H9 (cell line): ENCODE measurements at regions not wholly inside any gene's neighbourhood (a gene's known extent, or its start where the extent isn't known, plus 50 kb on each side); places are given as distances from the start of the nearest gene placed in this dataset.

Experiments
- DNase-seq: peaks from one replicate; pipeline ENCODE4 v3.0.0-alpha.2; 2017
- H2AFZ ChIP-seq: one replicate; pipeline ENCODE4 v1.6.1; 2013; ENCODE audit warnings: mild to moderate bottlenecking, low read length, control low read depth, moderate library complexity
- H2AK5ac ChIP-seq: 2 replicates; pipeline ENCODE4 v1.6.1; 2013; ENCODE audit warnings: low read length, control low read depth, mixed read lengths; ENCODE audit not compliant: insufficient read length
- H2BK120ac ChIP-seq: one replicate; pipeline ENCODE4 v1.6.1; 2013; ENCODE audit warnings: low read depth, mild to moderate bottlenecking, low read length, control low read depth, inconsistent platforms; ENCODE audit not compliant: poor library complexity, severe bottlenecking
- H2BK12ac ChIP-seq: 2 replicates; pipeline ENCODE4 v1.6.1; 2013; ENCODE audit warnings: low read length, control low read depth, mixed read lengths, low read depth; ENCODE audit not compliant: insufficient read length
- H2BK15ac ChIP-seq: 2 replicates; pipeline ENCODE4 v1.6.1; 2013; ENCODE audit warnings: low read depth, low read length, control low read depth
- H2BK20ac ChIP-seq: one replicate; pipeline ENCODE4 v1.6.1; 2013; ENCODE audit warnings: low read depth, mild to moderate bottlenecking, low read length, control low read depth, inconsistent platforms; ENCODE audit not compliant: poor library complexity, severe bottlenecking
- H2BK5ac ChIP-seq: 2 replicates; pipeline ENCODE4 v1.6.1; 2013; ENCODE audit warnings: low read length, control low read depth, mixed read lengths; ENCODE audit not compliant: insufficient read length
- H3K14ac ChIP-seq: 2 replicates; pipeline ENCODE4 v1.6.1; 2013; ENCODE audit warnings: low read length, control low read depth; ENCODE audit not compliant: insufficient read depth
- H3K18ac ChIP-seq: 2 replicates; pipeline ENCODE4 v1.6.1; 2013; ENCODE audit warnings: low read depth, mild to moderate bottlenecking, mixed read lengths, low read length, control low read depth; ENCODE audit not compliant: insufficient read length
- H3K23ac ChIP-seq: 2 replicates; pipeline ENCODE4 v1.6.1; 2013; ENCODE audit warnings: low read length, control low read depth, mixed read lengths, low read depth; ENCODE audit not compliant: insufficient read length
- H3K23me2 ChIP-seq: 2 replicates; pipeline ENCODE4 v1.6.1; 2013; ENCODE audit warnings: low read depth, mild to moderate bottlenecking, mixed read lengths, low read length, control low read depth; ENCODE audit not compliant: insufficient read length, poor library complexity, severe bottlenecking
- H3K27ac ChIP-seq: 2 replicates; pipeline ENCODE4 v1.5.1; 2013; ENCODE audit warnings: low read length, control low read depth, mixed read lengths, low read depth; ENCODE audit not compliant: insufficient read length
- H3K27me3 ChIP-seq: 2 replicates; pipeline ENCODE4 v1.6.1; 2013; ENCODE audit warnings: low read length, control low read depth, inconsistent platforms; ENCODE audit not compliant: insufficient read depth
- H3K4ac ChIP-seq: 2 replicates; pipeline ENCODE4 v1.6.1; 2013; ENCODE audit warnings: low read depth, mild to moderate bottlenecking, control low read depth, inconsistent platforms, low read length, moderate library complexity
- H3K4me1 ChIP-seq: 2 replicates; pipeline ENCODE4 v1.6.1; 2013; ENCODE audit warnings: low read length, control low read depth, inconsistent platforms; ENCODE audit not compliant: insufficient read depth
- H3K4me2 ChIP-seq: 2 replicates; pipeline ENCODE4 v1.6.1; 2013; ENCODE audit warnings: low read length, control low read depth, mixed read lengths; ENCODE audit not compliant: insufficient read length, insufficient read depth
- H3K56ac ChIP-seq: 2 replicates; pipeline ENCODE4 v1.6.1; 2013; ENCODE audit warnings: low read depth, mild to moderate bottlenecking, mixed read lengths, low read length, control low read depth; ENCODE audit not compliant: insufficient read length
- H3K79me1 ChIP-seq: 2 replicates; pipeline ENCODE4 v1.6.1; 2013; ENCODE audit warnings: low read depth, mild to moderate bottlenecking, moderate library complexity, low read length, control low read depth, inconsistent platforms; ENCODE audit not compliant: insufficient read depth, poor library complexity, severe bottlenecking
- H3K79me2 ChIP-seq: 2 replicates; pipeline ENCODE4 v1.6.1; 2013; ENCODE audit warnings: low read length, control low read depth, inconsistent platforms; ENCODE audit not compliant: insufficient read depth
- H3K9ac ChIP-seq: 2 replicates; pipeline ENCODE4 v1.6.1; 2013; ENCODE audit warnings: low read length, control low read depth, mixed read lengths; ENCODE audit not compliant: insufficient read length; ENCODE audit errors: extremely low read depth
- H3K9me3 ChIP-seq: one replicate; pipeline ENCODE4 v1.6.1; 2013; ENCODE audit warnings: low read depth, low read length, inconsistent platforms; ENCODE audit not compliant: control insufficient read depth
- H3T11ph ChIP-seq: one replicate; pipeline ENCODE4 v1.6.1; 2013; ENCODE audit warnings: mild to moderate bottlenecking, low read length, control low read depth, inconsistent platforms
- H4K20me1 ChIP-seq: one replicate; pipeline ENCODE4 v1.6.1; 2013; ENCODE audit not compliant: control insufficient read depth, insufficient read length, insufficient read depth
- H4K5ac ChIP-seq: 2 replicates; pipeline ENCODE4 v1.6.1; 2013; ENCODE audit warnings: low read depth, mild to moderate bottlenecking, mixed read lengths, low read length, control low read depth; ENCODE audit not compliant: insufficient read length
- H4K8ac ChIP-seq: replicated peaks from 2 replicates; pipeline ENCODE4 v1.6.1; 2013; ENCODE audit warnings: low read length, control low read depth, mixed read lengths, low read depth; ENCODE audit not compliant: insufficient read length
- H4K91ac ChIP-seq: 2 replicates; pipeline ENCODE4 v1.6.1; 2013; ENCODE audit warnings: low read depth, mild to moderate bottlenecking, moderate library complexity, mixed read lengths, low read length, control low read depth; ENCODE audit not compliant: insufficient read length
- H3K27ac Mint-ChIP-seq, 3 experiments: 2 replicates in 2 of 3; 3 replicates in 1 of 3; pipeline ENCODE4 v1.8.0; 2020 to 2021; ENCODE audit warnings: mixed read lengths in 3 of 3, mild to moderate bottlenecking in 1 of 3, moderate library complexity in 1 of 3
- H3K27me3 Mint-ChIP-seq: 2 replicates; pipeline ENCODE4 v1.8.0; 2021; ENCODE audit warnings: low read depth, mild to moderate bottlenecking, moderate library complexity, mixed read lengths
- H3K36me3 Mint-ChIP-seq, 3 experiments: 2 replicates in 2 of 3; 3 replicates in 1 of 3; pipeline ENCODE4 v1.8.0; 2020 to 2021; ENCODE audit warnings: low read depth in 3 of 3, mixed read lengths in 3 of 3; ENCODE audit not compliant: insufficient read depth in 1 of 3
- H3K4me1 Mint-ChIP-seq, 2 experiments: 2 replicates each; pipeline ENCODE4 v1.8.0; 2020; ENCODE audit warnings: mixed read lengths in 2 of 2
- H3K4me3 Mint-ChIP-seq, 2 experiments: 2 replicates in 1 of 2; 3 replicates in 1 of 2; pipeline ENCODE4 v1.8.0; 2020 to 2021; ENCODE audit warnings: mild to moderate bottlenecking in 2 of 2, mixed read lengths in 2 of 2, moderate library complexity in 1 of 2
- H3K9me3 Mint-ChIP-seq, 2 experiments: 2 replicates in 1 of 2; 3 replicates in 1 of 2; pipeline ENCODE4 v1.8.0; 2020; ENCODE audit warnings: mild to moderate bottlenecking in 2 of 2, mixed read lengths in 2 of 2, moderate library complexity in 1 of 2
- CTCF ChIP-seq: fragments of 200-600 bp; sonication (generic); conservative IDR thresholded peaks from 3 replicates; pipeline ENCODE4 v1.8.0; 2021; ENCODE audit warnings: antibody characterized with exemption, mild to moderate bottlenecking
- WGBS: extraction: QIAGEN DNeasy Blood & Tissue Kit; methylation state at CpG from one replicate; pipeline ENCODE4 v1.1.7; 2013; ENCODE audit warnings: missing lambda C conversion rate, low lambda C conversion rate, mixed read lengths; ENCODE audit not compliant: insufficient read length; ENCODE audit errors: extremely low coverage; 5-methylcytosine and 5-hydroxymethylcytosine counted together

- Histone ChIP-seq H4K5ac (no peak overlapping the region), H3K18ac (no peak overlapping the region), H3K4ac (no peak overlapping the region), H2BK120ac (no peak overlapping the region), H2BK12ac (no peak overlapping the region), H2AK5ac (no peak overlapping the region), H3K23me2 (no peaks in the 10 kb centered on the region), H4K91ac (no peak overlapping the region), H4K20me1 (no peaks in the 10 kb centered on the region), H3K14ac (no peak overlapping the region), H3T11ph (no peak overlapping the region), H3K79me1 (no peaks in the 10 kb centered on the region), H3K79me2 (no peaks in the 10 kb centered on the region), H3K27me3 (no peaks in the 10 kb centered on the region), H3K9me3 (no peaks in the 10 kb centered on the region), H2BK15ac (no peak overlapping the region), H3K56ac (no peak overlapping the region), H3K9ac (no peak overlapping the region), H3K4me1 (no peaks in the 10 kb centered on the region), H4K8ac (no peak overlapping the region), H2AFZ (no peak overlapping the region), H3K27ac (no peak overlapping the region), H2BK5ac (no peak overlapping the region), H3K23ac (no peak overlapping the region), H2BK20ac (no peak overlapping the region), H3K4me2 (no peak overlapping the region)
- no peak for TF ChIP-seq CTCF
- Mint-ChIP-seq H3K4me3 (no peak overlapping the region), H3K4me1 (peaks cover 15 to 31% of the 10 kb centered on the region in 2 experiments), H3K27ac (no peak overlapping the region), H3K9me3 (peaks cover 28 to 30% of the 10 kb centered on the region in 2 experiments; a peak in 4 of 5 replicates), H3K27me3 (no peaks in the 10 kb centered on the region), H3K36me3 (peaks cover 1 to 35% (median 4%) of the 10 kb centered on the region in 3 experiments; a peak in 5 of 7 replicates)
- no CpG with 5 or more reads among the region's 2 CpGs for WGBS
- DNase-seq = no peak
Measured at GRCh38 chr11:25949918-25950317, 382.0 kb upstream of the ANO3 start.
